IMR-90 (cell line): ENCODE measurements at regions not wholly inside any gene's neighbourhood (a gene's known extent, or its start where the extent isn't known, plus 50 kb on each side); places are given as distances from the start of the nearest gene placed in this dataset.
A peak's percentile ranks its signal among the peaks of the same experiment; 100 is the strongest.

Experiments used
- ATAC-seq: fragments of 200-7000 bp; cut with Tn5 transposase; 2 replicates; pipeline ENCODE4 v1.9.1; 2020; ENCODE audit warnings: low read depth, mild to moderate bottlenecking, moderate library complexity
- BruUV-seq: library from RNA; stranded (reverse); fragments of 400-500 nt; replicated peaks from 2 replicates; lab custom pipeline; 2021; lab: Mats Ljungman, UMichigan
- CTCF ChIA-PET: fragments of 300-600 bp; formaldehyde crosslinking; extraction: SDS; loops from one replicate; lab custom pipeline; 2021; ENCODE audit warnings: antibody characterized with exemption; lab: Yijun Ruan, JAX
- POLR2A ChIA-PET: fragments of 300-600 bp; sonication (Branson Sonifier 250); formaldehyde crosslinking; loops from one replicate; lab custom pipeline; 2022; ENCODE audit warnings: antibody characterized with exemption; ENCODE audit not compliant: unreplicated experiment; lab: Charles Lee
- DNase-seq: peaks from one replicate; pipeline ENCODE4 v3.0.0; 2013
- H2AFZ ChIP-seq: replicated peaks from 2 replicates; pipeline ENCODE3; 2013; ENCODE audit warnings: low read length, mild to moderate bottlenecking; ENCODE audit not compliant: poor library complexity
- H2AK5ac ChIP-seq: 2 replicates; pipeline ENCODE4 v1.6.1; 2013; ENCODE audit warnings: low read depth, low read length, inconsistent platforms
- H2AK9ac ChIP-seq: replicated peaks from 2 replicates; pipeline ENCODE3; 2013; ENCODE audit warnings: mild to moderate bottlenecking, low read depth, low read length, moderate library complexity; ENCODE audit not compliant: poor library complexity
- H2BK120ac ChIP-seq: 2 replicates; pipeline ENCODE4 v1.6.1; 2013; ENCODE audit warnings: low read depth, low read length, inconsistent platforms
- H2BK15ac ChIP-seq: 3 replicates; pipeline ENCODE4 v1.6.1; 2013; ENCODE audit warnings: low read depth, low read length, inconsistent platforms
- H2BK20ac ChIP-seq: 2 replicates; pipeline ENCODE4 v1.6.1; 2013; ENCODE audit warnings: low read depth, mild to moderate bottlenecking, inconsistent platforms, low read length, moderate library complexity
- H2BK5ac ChIP-seq: 2 replicates; pipeline ENCODE4 v1.6.1; 2013; ENCODE audit warnings: mild to moderate bottlenecking, low read depth, low read length, inconsistent platforms; ENCODE audit not compliant: poor library complexity, severe bottlenecking
- H3K14ac ChIP-seq: replicated peaks from 2 replicates; pipeline ENCODE4 v1.6.1; 2013; ENCODE audit warnings: low read depth, low read length, inconsistent platforms
- H3K18ac ChIP-seq: 2 replicates; pipeline ENCODE4 v1.6.1; 2013; ENCODE audit warnings: low read depth, low read length, control low read depth
- H3K23ac ChIP-seq: 2 replicates; pipeline ENCODE4 v1.6.1; 2013; ENCODE audit warnings: low read depth, low read length, inconsistent platforms
- H3K27ac ChIP-seq: 2 replicates; pipeline ENCODE4 v1.5.1; 2013; ENCODE audit warnings: mild to moderate bottlenecking, control low read depth, low read length; ENCODE audit not compliant: insufficient read depth
- H3K27me3 ChIP-seq: 2 replicates; pipeline ENCODE4 v1.6.1; 2013; ENCODE audit warnings: low read length; ENCODE audit not compliant: control insufficient read depth, insufficient read depth
- H3K36me3 ChIP-seq: 2 replicates; pipeline ENCODE4 v1.6.1; 2013; ENCODE audit warnings: low read length, mixed read lengths; ENCODE audit not compliant: control insufficient read depth, insufficient read depth
- H3K4ac ChIP-seq: 2 replicates; pipeline ENCODE4 v1.6.1; 2013; ENCODE audit warnings: low read depth, low read length, inconsistent platforms
- H3K4me1 ChIP-seq: 2 replicates; pipeline ENCODE4 v1.6.1; 2013; ENCODE audit warnings: low read length, mixed read lengths; ENCODE audit not compliant: control insufficient read depth, insufficient read depth
- H3K4me2 ChIP-seq: 2 replicates; pipeline ENCODE4 v1.6.1; 2013; ENCODE audit warnings: low read depth, mild to moderate bottlenecking, control low read depth, low read length, moderate library complexity
- H3K4me3 ChIP-seq: 2 replicates; pipeline ENCODE4 v1.5.1; 2013; ENCODE audit warnings: low read depth, mild to moderate bottlenecking, control low read depth, low read length, moderate library complexity; ENCODE audit not compliant: insufficient read depth
- H3K56ac ChIP-seq: 2 replicates; pipeline ENCODE4 v1.6.1; 2013; ENCODE audit warnings: low read length, inconsistent platforms; ENCODE audit not compliant: insufficient read depth; ENCODE audit errors: extremely low read depth
- H3K79me1 ChIP-seq, 2 experiments: 2 replicates each; pipeline ENCODE4 v1.6.1; 2013; ENCODE audit warnings: low read length in 2 of 2, inconsistent platforms in 1 of 2, low read depth in 1 of 2
- H3K9ac ChIP-seq: 2 replicates; pipeline ENCODE4 v1.6.1; 2013; ENCODE audit warnings: low read depth, low read length, control low read depth
- H3K9me1 ChIP-seq: 2 replicates; pipeline ENCODE4 v1.6.1; 2013; ENCODE audit warnings: low read length, inconsistent platforms; ENCODE audit not compliant: insufficient read depth
- H3K9me3 ChIP-seq: 2 replicates; pipeline ENCODE4 v1.6.1; 2013; ENCODE audit warnings: low read length; ENCODE audit not compliant: control insufficient read depth, insufficient read depth
- H4K20me1 ChIP-seq: 2 replicates; pipeline ENCODE4 v1.6.1; 2013; ENCODE audit warnings: low read length, inconsistent platforms; ENCODE audit not compliant: insufficient read depth
- H4K5ac ChIP-seq: 2 replicates; pipeline ENCODE4 v1.6.1; 2013; ENCODE audit warnings: mild to moderate bottlenecking, low read depth, low read length, control low read depth
- H4K8ac ChIP-seq, 2 experiments: 2 replicates each; pipeline ENCODE4 v1.6.1; 2013; ENCODE audit warnings: low read depth in 2 of 2, low read length in 2 of 2, control low read depth in 1 of 2, inconsistent platforms in 1 of 2
- H4K91ac ChIP-seq: 2 replicates; pipeline ENCODE4 v1.6.1; 2013; ENCODE audit warnings: low read depth, low read length, inconsistent platforms; ENCODE audit not compliant: insufficient read depth
- BHLHE40 ChIP-seq: fragments of 150-350 bp; IDR thresholded peaks from 2 replicates; pipeline ENCODE4 v1.6.1; 2016; ENCODE audit warnings: mild to moderate bottlenecking, low read depth, low read length
- CEBPB ChIP-seq: IDR thresholded peaks from 2 replicates; pipeline ENCODE4 v1.6.1; 2012; ENCODE audit warnings: low read depth, low read length, improper control_type of control experiment
- CHD1 ChIP-seq: IDR thresholded peaks from 2 replicates; pipeline ENCODE4 v1.6.1; 2012; ENCODE audit warnings: low read depth, low read length, improper control_type of control experiment
- FOS ChIP-seq: fragments of 150-350 bp; IDR thresholded peaks from 2 replicates; pipeline ENCODE4 v1.6.1; 2016; ENCODE audit warnings: low read depth, low read length
- MAZ ChIP-seq: IDR thresholded peaks from 2 replicates; pipeline ENCODE4 v1.6.1; 2012; ENCODE audit warnings: low read depth, mild to moderate bottlenecking, low read length, improper control_type of control experiment, moderate library complexity, borderline replicate concordance
- RCOR1 ChIP-seq: IDR thresholded peaks from 2 replicates; pipeline ENCODE4 v1.6.1; 2012; ENCODE audit warnings: mild to moderate bottlenecking, low read length, improper control_type of control experiment; ENCODE audit not compliant: insufficient replicate concordance
- RFX5 ChIP-seq: IDR thresholded peaks from 2 replicates; pipeline ENCODE4 v1.8.0; 2012; ENCODE audit warnings: low read depth, mild to moderate bottlenecking, low read length, moderate library complexity
- WGBS, 2 experiments: methylation state at CpG; one replicate each; pipeline versions ENCODE4 v1.1.5 to v1.1.7; 2013; ENCODE audit warnings: missing lambda C conversion rate in 2 of 2; ENCODE audit not compliant: insufficient read length in 1 of 2; ENCODE audit errors: extremely low coverage in 2 of 2; 5-methylcytosine and 5-hydroxymethylcytosine counted together
- dilution Hi-C: fragments of 300-500 bp; cut with HindIII; formaldehyde crosslinking; loops from one replicate; pipeline ENCODE4 v1.14.3; 2018; ENCODE audit warnings: low sequenced_read_pairs; ENCODE audit not compliant: unreplicated experiment
- in situ Hi-C: fragments of 300-500 bp; cut with MboI; formaldehyde crosslinking; loops from 3 replicates; pipeline ENCODE4 v1.14.3; 2019; ENCODE audit warnings: low sequenced_read_pairs, inconsistent platforms, mixed read lengths
- intact Hi-C: fragments of 100-400 bp; cut with micrococcal nuclease; formaldehyde crosslinking; loops from 2 replicates; pipeline ENCODE4 v1.10.0; 2022
- TF ChIP-seq, protein P1 (sequence below): fragments of 150-350 bp; IDR thresholded peaks from 2 replicates; pipeline ENCODE4 v1.6.1; 2016; ENCODE audit warnings: low read depth, mild to moderate bottlenecking, low read length, moderate library complexity, borderline replicate concordance

- Histone ChIP-seq H3K23ac (peak overlapping the region; percentile 13; the same call in 1 of the 2 replicates), H2AFZ (no peak overlapping the region), H2BK20ac (peak overlapping the region; percentile 88), H4K8ac (peak overlapping the region in 1 of 2 experiments; percentile 64; a peak in 1 of 4 replicates), H3K27me3 (peaks cover 3% of the 10 kb centered on the region; the same call in 1 of the 2 replicates), H3K9me3 (no peaks in the 10 kb centered on the region), H3K18ac (peak overlapping the region; percentile 65; the same call in 1 of the 2 replicates), H3K27ac (no peak overlapping the region), H4K5ac (0 out of 2 replicates have a peak overlapping the region, but pooled peaks have one; percentile 5), H3K79me1 (no peaks in the 10 kb centered on the region), H3K4me3 (no peak overlapping the region), H3K36me3 (no peaks in the 10 kb centered on the region), H3K56ac (peak overlapping the region; percentile 31; the same call in 1 of the 2 replicates), H2BK15ac (peak overlapping the region; percentile 46; the same call in 2 of the 3 replicates), H3K4me2 (peak overlapping the region; percentile 72; the same call in 1 of the 2 replicates), H3K9ac (no peak overlapping the region), H2AK9ac (no peak overlapping the region), H3K4me1 (peaks cover 9% of the 10 kb centered on the region), H2AK5ac (peak overlapping the region; percentile 44), H2BK5ac (peak overlapping the region; percentile 58), H4K20me1 (no peaks in the 10 kb centered on the region), H2BK120ac (peak overlapping the region; percentile 84), H3K9me1 (peaks cover 4% of the 10 kb centered on the region), H4K91ac (peak overlapping the region; percentile 55; the same call in 1 of the 2 replicates), H3K14ac (peak overlapping the region; percentile 84), H3K4ac (peak overlapping the region; percentile 75)
- intact Hi-C loops, result no loop called here
- ChIA-PET CTCF (interaction anchor here (0.8 to 2.0 kb wide), 4 partner anchors 31 to 78 kb away, joined by 3 to 6 read pairs (median 3); no protein-coding TSS in a partner anchor), POLR2A (no interaction called here)
- TF ChIP-seq RFX5 (peak; percentile 30; the same call in 1 of the 2 replicates), BHLHE40 (peak; percentile 72; the same call in 1 of the 2 replicates), RCOR1 (peak; percentile 78), FOS (peak; percentile 77), CHD1 (no peak), MAZ (peak; percentile 78), CEBPB (no peak)
- TF ChIP-seq, protein P1, sequence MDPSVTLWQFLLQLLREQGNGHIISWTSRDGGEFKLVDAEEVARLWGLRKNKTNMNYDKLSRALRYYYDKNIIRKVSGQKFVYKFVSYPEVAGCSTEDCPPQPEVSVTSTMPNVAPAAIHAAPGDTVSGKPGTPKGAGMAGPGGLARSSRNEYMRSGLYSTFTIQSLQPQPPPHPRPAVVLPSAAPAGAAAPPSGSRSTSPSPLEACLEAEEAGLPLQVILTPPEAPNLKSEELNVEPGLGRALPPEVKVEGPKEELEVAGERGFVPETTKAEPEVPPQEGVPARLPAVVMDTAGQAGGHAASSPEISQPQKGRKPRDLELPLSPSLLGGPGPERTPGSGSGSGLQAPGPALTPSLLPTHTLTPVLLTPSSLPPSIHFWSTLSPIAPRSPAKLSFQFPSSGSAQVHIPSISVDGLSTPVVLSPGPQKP, result no peak
- BruUV-seq, result no TSS peak
- in situ Hi-C loops, result no loop called here
- peak; percentile 91 for ATAC-seq
- WGBS, 2 experiments, result no CpG with 5 or more reads among the region's 4 CpGs
- DNase-seq, result peak; percentile 95
- dilution Hi-C loops, result no loop called here
These were observed 50.5 kb upstream of the BMPER start for GRCh38 chr7:33854801-33855350.
